Activated B cell treated with CpG ODN at 0.5 μM for 24 hours (primary cell): ENCODE measurements at regions not wholly inside any gene's neighbourhood (a gene's known extent, or its start where the extent isn't known, plus 50 kb on each side); places are given as distances from the start of the nearest gene placed in this dataset.

Source experiments
- ATAC-seq: fragments of 200-7000 bp; cut with Tn5 transposase; one replicate; pipeline ENCODE4 v1.10.0; 2021; ENCODE audit warnings: low read depth, mild to moderate bottlenecking, moderate library complexity
- CTCF ChIA-PET: fragments of 350-600 bp; sonication (Branson Sonifier 250); formaldehyde crosslinking; loops from one replicate; lab custom pipeline; 2021; ENCODE audit warnings: antibody characterized with exemption; lab: Charles Lee
- POLR2A ChIA-PET: fragments of 350-600 bp; sonication (Branson Sonifier 250); formaldehyde crosslinking; loops from one replicate; lab custom pipeline; 2021; ENCODE audit warnings: antibody characterized with exemption; lab: Charles Lee
- DNase-seq: peaks from one replicate; pipeline ENCODE4 v3.0.0; 2022
- H3K27ac Mint-ChIP-seq: one replicate; pipeline ENCODE4 v1.8.0; 2020; ENCODE audit warnings: mixed read lengths
- H3K27me3 Mint-ChIP-seq: one replicate; pipeline ENCODE4 v1.8.0; 2021; ENCODE audit warnings: mixed read lengths
- H3K36me3 Mint-ChIP-seq: one replicate; pipeline ENCODE4 v1.8.0; 2021; ENCODE audit warnings: low read depth, mixed read lengths
- H3K4me1 Mint-ChIP-seq: one replicate; pipeline ENCODE4 v1.8.0; 2021; ENCODE audit warnings: mixed read lengths
- H3K4me3 Mint-ChIP-seq: one replicate; pipeline ENCODE4 v1.8.0; 2020; ENCODE audit warnings: mild to moderate bottlenecking, mixed read lengths
- H3K9me3 Mint-ChIP-seq: one replicate; pipeline ENCODE4 v1.8.0; 2020; ENCODE audit warnings: mixed read lengths
- CTCF ChIP-seq: fragments of 200-600 bp; IDR thresholded peaks from one replicate; pipeline ENCODE4 v1.8.0; 2022; ENCODE audit warnings: antibody characterized with exemption, mild to moderate bottlenecking
- intact Hi-C: fragments of 100-400 bp; cut with micrococcal nuclease; formaldehyde crosslinking; loops from one replicate; pipeline ENCODE4 v1.15.1; 2024

- intact Hi-C loops = no loop called here
- H3K9me3 Mint-ChIP-seq = no peaks in the 10 kb centered on the region
- peaks cover 4% of the 10 kb centered on the region for H3K27me3 Mint-ChIP-seq
- DNase-seq (no peak), ATAC-seq (no peak)
- H3K36me3 Mint-ChIP-seq = no peaks in the 10 kb centered on the region
- no peak overlapping the region for H3K27ac Mint-ChIP-seq
- ChIA-PET POLR2A (no interaction called here), CTCF (no interaction called here)
- no peaks in the 10 kb centered on the region for H3K4me1 Mint-ChIP-seq
- no peak for TF ChIP-seq CTCF
- no peak overlapping the region for H3K4me3 Mint-ChIP-seq
Measured at GRCh38 chr14:34256223-34256622, 205.8 kb downstream of the SPTSSA start.

- ChIA-PET POLR2A (no interaction called here), CTCF (no interaction called here)
- intact Hi-C loops = no loop called here
- Mint-ChIP-seq H3K27me3 (peaks cover 2% of the 10 kb centered on the region), H3K4me1 (no peaks in the 10 kb centered on the region), H3K9me3 (no peaks in the 10 kb centered on the region), H3K36me3 (no peaks in the 10 kb centered on the region), H3K27ac (no peak overlapping the region), H3K4me3 (no peak overlapping the region)
- no peak for DNase-seq
- ATAC-seq = no peak
- no peak for TF ChIP-seq CTCF
Measured at GRCh38 chr14:34254571-34254970, 207.5 kb downstream of the SPTSSA start.

GRCh38 chr14:34254031-34254430, 208.0 kb downstream of the SPTSSA start:
- ChIA-PET CTCF (no interaction called here), POLR2A (no interaction called here)
- Mint-ChIP-seq H3K36me3 (no peaks in the 10 kb centered on the region), H3K27ac (no peak overlapping the region), H3K4me3 (no peak overlapping the region), H3K4me1 (no peaks in the 10 kb centered on the region), H3K9me3 (no peaks in the 10 kb centered on the region), H3K27me3 (peaks cover 2% of the 10 kb centered on the region)
- intact Hi-C loops = no loop called here
- TF ChIP-seq CTCF = no peak
- DNase-seq = no peak
- no peak for ATAC-seq

GRCh38 chr14:34252227-34252626, 209.8 kb downstream of the SPTSSA start:
- peaks cover 2% of the 10 kb centered on the region for H3K27me3 Mint-ChIP-seq
- no peak overlapping the region for H3K27ac Mint-ChIP-seq
- no peaks in the 10 kb centered on the region for H3K4me1 Mint-ChIP-seq
- DNase-seq (no peak), ATAC-seq (no peak)
- TF ChIP-seq CTCF = no peak
- H3K4me3 Mint-ChIP-seq = no peak overlapping the region
- intact Hi-C loops = no loop called here
- no peaks in the 10 kb centered on the region for H3K36me3 Mint-ChIP-seq
- ChIA-PET CTCF (no interaction called here), POLR2A (no interaction called here)
- no peaks in the 10 kb centered on the region for H3K9me3 Mint-ChIP-seq

GRCh38 chr14:34251662-34252061, 210.4 kb downstream of the SPTSSA start:
- ChIA-PET CTCF (no interaction called here), POLR2A (no interaction called here)
- TF ChIP-seq CTCF = no peak
- no peak for ATAC-seq
- no peaks in the 10 kb centered on the region for H3K36me3 Mint-ChIP-seq
- no peak overlapping the region for H3K27ac Mint-ChIP-seq
- no peak for DNase-seq
- no peaks in the 10 kb centered on the region for H3K4me1 Mint-ChIP-seq
- H3K4me3 Mint-ChIP-seq = no peak overlapping the region
- peaks cover 2% of the 10 kb centered on the region for H3K27me3 Mint-ChIP-seq
- intact Hi-C loops = no loop called here
- H3K9me3 Mint-ChIP-seq = no peaks in the 10 kb centered on the region
